ENCODE measurements at regions not wholly inside any gene's neighbourhood (a gene's known extent, or its start where the extent isn't known, plus 50 kb on each side); places are given as distances from the start of the nearest gene placed in this dataset.

- H3K4me3 ChIP-seq (ENCODE audit: low read depth, low read length), result no peak overlapping the region
- no peak for TF ChIP-seq CTCF (IDR thresholded peaks at IDR 0.05; ENCODE audit: borderline replicate concordance, insufficient read depth, low read depth, low read length)
These were observed 82.7 kb upstream of the DRD2 start for GRCh38 chr11:113557926-113558325.

GRCh38 chr11:113556036-113556435 lies 80.8 kb upstream of the DRD2 start:
- no peak for TF ChIP-seq CTCF (IDR thresholded peaks at IDR 0.05; ENCODE audit: borderline replicate concordance, insufficient read depth, low read depth, low read length)
- H3K4me3 ChIP-seq (ENCODE audit: low read depth, low read length), result no peak overlapping the region

GRCh38 chr11:113555071-113555619 lies 79.9 kb upstream of the DRD2 start:
- no peak for TF ChIP-seq CTCF (IDR thresholded peaks at IDR 0.05; ENCODE audit: borderline replicate concordance, insufficient read depth, low read depth, low read length)
- no peak overlapping the region for H3K4me3 ChIP-seq (ENCODE audit: low read depth, low read length)

- no peak overlapping the region for H3K4me3 ChIP-seq (ENCODE audit: low read depth, low read length)
- TF ChIP-seq CTCF (IDR thresholded peaks at IDR 0.05; ENCODE audit: borderline replicate concordance, insufficient read depth, low read depth, low read length), result no peak
These were observed 79.3 kb upstream of the DRD2 start for GRCh38 chr11:113554526-113554925.

GRCh38 chr11:113553915-113554314 lies 78.7 kb upstream of the DRD2 start:
- no peak overlapping the region for H3K4me3 ChIP-seq (ENCODE audit: low read depth, low read length)
- TF ChIP-seq CTCF (IDR thresholded peaks at IDR 0.05; ENCODE audit: borderline replicate concordance, insufficient read depth, low read depth, low read length), result no peak

- no peak for TF ChIP-seq CTCF (IDR thresholded peaks at IDR 0.05; ENCODE audit: borderline replicate concordance, insufficient read depth, low read depth, low read length)
- no peak overlapping the region for H3K4me3 ChIP-seq (ENCODE audit: low read depth, low read length)
These were observed 78.0 kb upstream of the DRD2 start for GRCh38 chr11:113553235-113553634.

GRCh38 chr11:113552271-113552670 lies 77.1 kb upstream of the DRD2 start:
- no peak for TF ChIP-seq CTCF (IDR thresholded peaks at IDR 0.05; ENCODE audit: borderline replicate concordance, insufficient read depth, low read depth, low read length)
- no peak overlapping the region for H3K4me3 ChIP-seq (ENCODE audit: low read depth, low read length)
